HEK293T (cell line): ENCODE measurements at regions not wholly inside any gene's neighbourhood (a gene's known extent, or its start where the extent isn't known, plus 50 kb on each side); places are given as distances from the start of the nearest gene placed in this dataset.

Source experiments
- CTCF ChIA-PET: fragments of 350-600 bp; formaldehyde crosslinking; extraction: SDS; loops from one replicate; lab custom pipeline; 2021; ENCODE audit warnings: antibody characterized with exemption, inconsistent platforms; lab: Yijun Ruan, JAX
- POLR2A ChIA-PET: fragments of 350-600 bp; formaldehyde crosslinking; extraction: SDS; loops from one replicate; lab custom pipeline; 2020; ENCODE audit warnings: antibody characterized with exemption, inconsistent platforms; lab: Yijun Ruan, JAX
- DNase-seq: peaks from one replicate; pipeline ENCODE4 v3.0.0; 2012; ENCODE audit warnings: mixed read lengths; ENCODE audit errors: extremely low spot score
- ARNT ChIP-seq: fragments of 450-650 bp; IDR thresholded peaks from 2 replicates; pipeline ENCODE4 v1.6.1; 2017; ENCODE audit warnings: mild to moderate bottlenecking
- BHLHE40 ChIP-seq: fragments of 450-650 bp; IDR thresholded peaks from 2 replicates; pipeline ENCODE4 v1.6.1; 2016; ENCODE audit warnings: mild to moderate bottlenecking, moderate library complexity, borderline replicate concordance
- CTBP1 ChIP-seq: fragments of 450-650 bp; IDR thresholded peaks from 2 replicates; pipeline ENCODE4 v1.6.1; 2016; ENCODE audit warnings: borderline replicate concordance
- ELF4 ChIP-seq: fragments of 450-650 bp; IDR thresholded peaks from 2 replicates; pipeline ENCODE4 v1.6.1; 2017; ENCODE audit warnings: antibody characterized with exemption
- FOXA1 ChIP-seq: fragments of 450-650 bp; IDR thresholded peaks from 2 replicates; pipeline ENCODE4 v1.6.1; 2016; ENCODE audit warnings: mild to moderate bottlenecking
- FOXK2 ChIP-seq: fragments of 450-650 bp; IDR thresholded peaks from 2 replicates; pipeline ENCODE4 v1.6.1; 2016; ENCODE audit warnings: mild to moderate bottlenecking
- FOXM1 ChIP-seq: fragments of 450-650 bp; IDR thresholded peaks from 2 replicates; pipeline ENCODE4 v1.6.1; 2017; ENCODE audit warnings: mild to moderate bottlenecking, borderline replicate concordance
- HDGF ChIP-seq: fragments of 450-650 bp; IDR thresholded peaks from 2 replicates; pipeline ENCODE4 v1.6.1; 2017; ENCODE audit warnings: antibody characterized with exemption, borderline replicate concordance
- L3MBTL2 ChIP-seq: fragments of 450-650 bp; conservative IDR thresholded peaks from 2 replicates; pipeline ENCODE4 v1.6.1; 2016; ENCODE audit warnings: mild to moderate bottlenecking
- LEF1 ChIP-seq: fragments of 450-650 bp; IDR thresholded peaks from 2 replicates; pipeline ENCODE4 v1.6.1; 2017; ENCODE audit warnings: mild to moderate bottlenecking, borderline replicate concordance
- NFRKB ChIP-seq: fragments of 450-650 bp; IDR thresholded peaks from 2 replicates; pipeline ENCODE4 v1.6.1; 2016; ENCODE audit warnings: mild to moderate bottlenecking, moderate library complexity
- PKNOX1 ChIP-seq: fragments of 450-650 bp; IDR thresholded peaks from 2 replicates; pipeline ENCODE4 v1.6.1; 2016
- SP1 ChIP-seq: fragments of 450-650 bp; IDR thresholded peaks from 2 replicates; pipeline ENCODE4 v1.6.1; 2017
- SUZ12 ChIP-seq: fragments of 450-650 bp; IDR thresholded peaks from 2 replicates; pipeline ENCODE4 v1.6.1; 2016; ENCODE audit warnings: mild to moderate bottlenecking
- TARDBP ChIP-seq: fragments of 450-650 bp; IDR thresholded peaks from 2 replicates; pipeline ENCODE4 v1.6.1; 2016
- ZNF384 ChIP-seq: fragments of 450-650 bp; IDR thresholded peaks from 2 replicates; pipeline ENCODE4 v1.6.1; 2016

GRCh38 chr21:38884440-38884839 lies 78.7 kb downstream of the ETS2 start:
- TF ChIP-seq FOXK2, result no peak
- TF ChIP-seq CTBP1, result no peak
- no peak for TF ChIP-seq TARDBP
- no peak for TF ChIP-seq FOXA1
- TF ChIP-seq ZNF384, result no peak
- TF ChIP-seq ELF4, result no peak
- TF ChIP-seq NFRKB, result no peak
- TF ChIP-seq HDGF, result no peak
- TF ChIP-seq SP1, result no peak
- TF ChIP-seq FOXM1, result no peak
- no peak for TF ChIP-seq PKNOX1
- no peak for TF ChIP-seq L3MBTL2
- no peak for TF ChIP-seq ARNT
- no peak for TF ChIP-seq BHLHE40
- TF ChIP-seq SUZ12, result no peak
- POLR2A ChIA-PET, result no interaction called here

GRCh38 chr21:38883142-38883541 lies 77.4 kb downstream of the ETS2 start:
- CTCF ChIA-PET, result no interaction called here
- POLR2A ChIA-PET, result no interaction called here
- no peak for TF ChIP-seq ARNT
- TF ChIP-seq SP1, result no peak
- TF ChIP-seq FOXA1, result no peak
- no peak for TF ChIP-seq LEF1
- no peak for TF ChIP-seq SUZ12
- TF ChIP-seq TARDBP, result no peak
- no peak for TF ChIP-seq CTBP1
- TF ChIP-seq NFRKB, result no peak
- TF ChIP-seq L3MBTL2, result no peak
- TF ChIP-seq HDGF, result no peak
- no peak for TF ChIP-seq ELF4
- TF ChIP-seq PKNOX1, result no peak
- TF ChIP-seq ZNF384, result no peak
- TF ChIP-seq BHLHE40, result no peak
- TF ChIP-seq FOXK2, result no peak
- TF ChIP-seq FOXM1, result no peak
- no peak for DNase-seq

More at GRCh38 chr21:38884440-38884839, 78.7 kb downstream of the ETS2 start:
- CTCF ChIA-PET, result no interaction called here
- no peak for DNase-seq

- POLR2A ChIA-PET, result no interaction called here
- TF ChIP-seq L3MBTL2 (no peak), BHLHE40 (no peak), ELF4 (no peak), FOXA1 (no peak), NFRKB (no peak), PKNOX1 (no peak), LEF1 (no peak), HDGF (no peak), ZNF384 (no peak), FOXK2 (no peak), SUZ12 (no peak), CTBP1 (no peak), FOXM1 (no peak), ARNT (no peak), SP1 (no peak), TARDBP (no peak)
- CTCF ChIA-PET, result no interaction called here
- DNase-seq, result no peak
Observed at GRCh38 chr21:38881131-38881530, 75.4 kb downstream of the ETS2 start.

GRCh38 chr21:38880577-38880966 lies 74.8 kb downstream of the ETS2 start:
- no peak for TF ChIP-seq ZNF384
- no peak for TF ChIP-seq HDGF
- no peak for TF ChIP-seq TARDBP
- TF ChIP-seq L3MBTL2, result no peak
- TF ChIP-seq ELF4, result no peak
- no peak for TF ChIP-seq NFRKB
- TF ChIP-seq FOXK2, result no peak
- no peak for TF ChIP-seq FOXM1
- TF ChIP-seq SP1, result no peak
- TF ChIP-seq CTBP1, result no peak
- TF ChIP-seq BHLHE40, result no peak
- no peak for TF ChIP-seq FOXA1
- no peak for TF ChIP-seq LEF1
- TF ChIP-seq SUZ12, result no peak
- TF ChIP-seq ARNT, result no peak
- no peak for TF ChIP-seq PKNOX1
- ChIA-PET POLR2A (no interaction called here), CTCF (no interaction called here)
- no peak for DNase-seq

GRCh38 chr21:38879912-38880576 lies 74.3 kb downstream of the ETS2 start:
- ChIA-PET CTCF (no interaction called here), POLR2A (no interaction called here)
- no peak for DNase-seq
- TF ChIP-seq BHLHE40 (no peak), HDGF (no peak), ARNT (no peak), ZNF384 (no peak), FOXK2 (no peak), NFRKB (no peak), CTBP1 (no peak), L3MBTL2 (no peak), SP1 (no peak), TARDBP (no peak), LEF1 (no peak), ELF4 (no peak), FOXM1 (no peak), FOXA1 (no peak), SUZ12 (no peak), PKNOX1 (no peak)
